Astrocyte (in vitro differentiated cells and primary cell): ENCODE measurements at regions not wholly inside any gene's neighbourhood (a gene's known extent, or its start where the extent isn't known, plus 50 kb on each side); places are given as distances from the start of the nearest gene placed in this dataset.

Experiments used
- CTCF ChIP-seq: IDR thresholded peaks from 2 replicates; pipeline ENCODE4 v1.5.1; 2011; ENCODE audit warnings: low read depth, mild to moderate bottlenecking, inconsistent platforms, low read length, moderate library complexity; ENCODE audit not compliant: insufficient read depth
- EZH2 ChIP-seq: IDR thresholded peaks from 2 replicates; pipeline ENCODE4 v1.6.1; 2012; ENCODE audit warnings: mild to moderate bottlenecking, low read length, inconsistent platforms; ENCODE audit not compliant: insufficient read depth

GRCh38 chrX:97672138-97672537 lies 788.4 kb downstream of the RPA4 start:
- no peak for TF ChIP-seq CTCF
- TF ChIP-seq EZH2, result no peak
